ENCODE measurements at regions not wholly inside any gene's neighbourhood (a gene's known extent, or its start where the extent isn't known, plus 50 kb on each side); places are given as distances from the start of the nearest gene placed in this dataset.

DNA sequence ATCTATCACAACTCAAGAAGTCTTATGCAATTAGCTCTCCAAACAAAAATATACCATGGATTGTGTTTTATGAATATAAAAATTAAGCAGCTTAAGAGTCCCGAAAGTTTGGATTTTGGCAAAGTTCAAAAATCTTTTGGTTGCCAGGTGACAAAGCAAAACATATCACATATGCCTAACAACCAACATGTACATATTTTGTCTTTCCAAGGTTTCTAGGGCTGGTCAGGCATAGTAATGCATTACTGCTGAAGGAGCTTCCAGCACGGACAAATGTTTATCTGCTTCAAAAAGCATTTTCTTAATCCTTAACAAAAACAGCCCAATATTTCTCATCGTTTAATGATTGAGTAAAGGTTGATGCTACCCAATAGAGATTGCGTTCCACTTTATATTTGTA is 1327.1 kb upstream of the ZEB2 start:
- Histone ChIP-seq H4K91ac (ENCODE audit: insufficient read length, low read depth, low read length) (no peak overlapping the region), H3K27me3 (ENCODE audit: insufficient read depth, low read length) (no peaks in the 10 kb centered on the region), H3K9ac (ENCODE audit: extremely low read depth, insufficient read length, low read length) (no peak overlapping the region), H2BK20ac (ENCODE audit: low read depth, low read length, poor library complexity, severe bottlenecking) (no peak overlapping the region), H3K14ac (ENCODE audit: insufficient read depth, low read length) (no peak overlapping the region), H3K27ac (ENCODE audit: insufficient read length, low read depth, low read length) (no peak overlapping the region), H3K18ac (ENCODE audit: insufficient read length, low read depth, low read length) (no peak overlapping the region), H3K4me2 (ENCODE audit: insufficient read depth, insufficient read length, low read length) (no peak overlapping the region), H3K9me3 (ENCODE audit: control insufficient read depth, low read depth, low read length) (no peaks in the 10 kb centered on the region), H4K8ac (replicated peaks; ENCODE audit: insufficient read length, low read depth, low read length) (no peak overlapping the region), H2BK12ac (ENCODE audit: insufficient read length, low read depth, low read length) (no peak overlapping the region), H2BK120ac (ENCODE audit: low read depth, low read length, poor library complexity, severe bottlenecking) (no peak overlapping the region), H2BK15ac (ENCODE audit: low read depth, low read length) (no peak overlapping the region), H4K20me1 (ENCODE audit: control insufficient read depth, insufficient read depth, insufficient read length) (no peaks in the 10 kb centered on the region), H3K23ac (ENCODE audit: insufficient read length, low read depth, low read length) (no peak overlapping the region), H3T11ph (ENCODE audit: low read length) (no peak overlapping the region), H4K5ac (ENCODE audit: insufficient read length, low read depth, low read length) (no peak overlapping the region), H2AK5ac (ENCODE audit: insufficient read length, low read length) (no peak overlapping the region), H3K23me2 (ENCODE audit: insufficient read length, low read depth, low read length, poor library complexity, severe bottlenecking) (no peaks in the 10 kb centered on the region), H3K56ac (ENCODE audit: insufficient read length, low read depth, low read length) (no peak overlapping the region), H3K4me1 (ENCODE audit: insufficient read depth, low read length) (no peaks in the 10 kb centered on the region), H2BK5ac (ENCODE audit: insufficient read length, low read length) (no peak overlapping the region), H3K79me1 (ENCODE audit: insufficient read depth, low read depth, low read length, poor library complexity, severe bottlenecking) (no peaks in the 10 kb centered on the region), H3K4ac (ENCODE audit: low read depth, low read length) (no peak overlapping the region), H2AFZ (ENCODE audit: low read length) (no peak overlapping the region), H3K79me2 (ENCODE audit: insufficient read depth, low read length) (no peaks in the 10 kb centered on the region)
- Mint-ChIP-seq H3K4me3 (no peak overlapping the region), H3K36me3 (ENCODE audit: insufficient read depth in 1 of 3, low read depth in 3 of 3) (no peaks in the 10 kb centered on the region), H3K4me1 (0 out of 4 replicates have a peak, but pooled peaks cover 0 to 2% of the 10 kb centered on the region in 2 experiments), H3K27ac (no peak overlapping the region), H3K27me3 (ENCODE audit: low read depth) (no peaks in the 10 kb centered on the region), H3K9me3 (no peaks in the 10 kb centered on the region)
- WGBS (ENCODE audit: extremely low coverage, insufficient read length, low lambda C conversion rate) = no CpG with 5 or more reads among the region's 4 CpGs
- no peak for DNase-seq
- TF ChIP-seq, protein P1, sequence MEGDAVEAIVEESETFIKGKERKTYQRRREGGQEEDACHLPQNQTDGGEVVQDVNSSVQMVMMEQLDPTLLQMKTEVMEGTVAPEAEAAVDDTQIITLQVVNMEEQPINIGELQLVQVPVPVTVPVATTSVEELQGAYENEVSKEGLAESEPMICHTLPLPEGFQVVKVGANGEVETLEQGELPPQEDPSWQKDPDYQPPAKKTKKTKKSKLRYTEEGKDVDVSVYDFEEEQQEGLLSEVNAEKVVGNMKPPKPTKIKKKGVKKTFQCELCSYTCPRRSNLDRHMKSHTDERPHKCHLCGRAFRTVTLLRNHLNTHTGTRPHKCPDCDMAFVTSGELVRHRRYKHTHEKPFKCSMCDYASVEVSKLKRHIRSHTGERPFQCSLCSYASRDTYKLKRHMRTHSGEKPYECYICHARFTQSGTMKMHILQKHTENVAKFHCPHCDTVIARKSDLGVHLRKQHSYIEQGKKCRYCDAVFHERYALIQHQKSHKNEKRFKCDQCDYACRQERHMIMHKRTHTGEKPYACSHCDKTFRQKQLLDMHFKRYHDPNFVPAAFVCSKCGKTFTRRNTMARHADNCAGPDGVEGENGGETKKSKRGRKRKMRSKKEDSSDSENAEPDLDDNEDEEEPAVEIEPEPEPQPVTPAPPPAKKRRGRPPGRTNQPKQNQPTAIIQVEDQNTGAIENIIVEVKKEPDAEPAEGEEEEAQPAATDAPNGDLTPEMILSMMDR (conservative IDR thresholded peaks at IDR 0.05) = no peak
